Fibroblast of lung (primary cell): ENCODE measurements at regions not wholly inside any gene's neighbourhood (a gene's known extent, or its start where the extent isn't known, plus 50 kb on each side); places are given as distances from the start of the nearest gene placed in this dataset.

ENCODE experiments used
- CTCF ChIP-seq, 2 donors: IDR thresholded peaks in 1 of 2; conservative IDR thresholded peaks in 1 of 2; 1 replicate in 1 of 2; 2 replicates in 1 of 2; pipeline ENCODE4 v1.5.1; 2011 to 2012; ENCODE audit warnings: low read length in 2 of 2, control low read depth in 1 of 2, inconsistent platforms in 1 of 2, low read depth in 1 of 2, mild to moderate bottlenecking in 1 of 2
- EZH2 ChIP-seq: IDR thresholded peaks from 2 replicates; pipeline ENCODE4 v1.5.1; 2012; ENCODE audit warnings: low read length, control low read depth, mild to moderate bottlenecking; ENCODE audit errors: missing control alignments

DNA sequence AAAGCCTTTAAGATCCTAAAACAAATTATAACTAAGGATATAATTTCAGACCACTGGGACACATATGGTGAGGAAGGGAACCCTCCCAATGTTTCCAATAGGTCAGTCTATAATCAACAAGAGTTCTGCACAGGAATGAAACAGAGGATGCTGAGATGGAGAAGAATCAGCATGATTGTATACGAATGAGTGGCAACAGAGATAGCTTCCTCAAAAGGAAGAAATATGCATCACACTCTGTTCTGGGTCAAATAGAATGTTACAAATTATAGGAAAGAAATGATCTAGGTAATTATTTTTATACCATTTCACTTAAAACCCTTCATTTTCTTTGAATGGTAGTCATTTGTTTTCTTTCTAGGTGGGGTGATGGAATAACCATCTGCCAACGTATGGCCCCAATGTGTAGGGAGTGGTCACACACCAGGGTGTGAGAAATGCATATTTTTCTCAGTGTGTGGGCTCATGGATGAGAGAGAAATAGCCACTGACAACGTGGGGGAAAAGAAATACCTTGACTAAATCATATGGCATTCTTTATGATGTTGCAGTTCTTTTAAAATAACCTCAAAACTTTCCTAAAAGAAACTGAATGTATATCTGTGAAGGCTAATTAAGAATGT is 104.6 kb upstream of the IVNS1ABP start:
- TF ChIP-seq EZH2 (no peak), CTCF (conservative IDR thresholded peaks at IDR 0.05 in 1 of 2, IDR thresholded peaks at IDR 0.05 in 1 of 2; ENCODE audit: low read depth in 1 of 2, low read length in 2 of 2) (no peak)
